ENCODE measurements at regions not wholly inside any gene's neighbourhood (a gene's known extent, or its start where the extent isn't known, plus 50 kb on each side); places are given as distances from the start of the nearest gene placed in this dataset.

GRCh38 chr14:105913221-105913620 lies 386.8 kb downstream of the TMEM121 start:
- TF ChIP-seq POLR2AphosphoS5 (IDR thresholded peaks at IDR 0.05; ENCODE audit: borderline replicate concordance, low read depth, low read length) (no peak), EZH2 (IDR thresholded peaks at IDR 0.05) (no peak), FOXP2 (optimal IDR thresholded peaks at IDR 0.05; ENCODE audit: control extremely low read depth, extremely low read length, insufficient read depth) (no peak)

Data from SK-N-MC (cell line).